Skeletal muscle satellite cell (primary cell): ENCODE measurements at regions not wholly inside any gene's neighbourhood (a gene's known extent, or its start where the extent isn't known, plus 50 kb on each side); places are given as distances from the start of the nearest gene placed in this dataset.

Source experiments
- H3K27me3 ChIP-seq: 2 replicates; pipeline ENCODE4 v1.7.0; 2013; ENCODE audit warnings: low read length; ENCODE audit not compliant: control insufficient read depth, insufficient read depth
- H3K36me3 ChIP-seq: 2 replicates; pipeline ENCODE4 v1.7.0; 2013; ENCODE audit warnings: mild to moderate bottlenecking, control low read depth, low read length; ENCODE audit not compliant: insufficient read depth
- H3K4me1 ChIP-seq: 2 replicates; pipeline ENCODE4 v1.7.0; 2013; ENCODE audit warnings: low read length; ENCODE audit not compliant: control insufficient read depth, insufficient read depth
- H3K4me2 ChIP-seq: 2 replicates; pipeline ENCODE4 v1.7.0; 2013; ENCODE audit warnings: mild to moderate bottlenecking, low read length
- H3K4me3 ChIP-seq: 2 replicates; pipeline ENCODE4 v1.7.0; 2013; ENCODE audit warnings: low read length
- H3K9ac ChIP-seq: 2 replicates; pipeline ENCODE4 v1.7.0; 2013; ENCODE audit warnings: mild to moderate bottlenecking, low read depth, low read length, moderate library complexity
- H3K9me3 ChIP-seq: replicated peaks from 2 replicates; pipeline ENCODE4 v1.7.0; 2013; ENCODE audit warnings: mild to moderate bottlenecking, control low read depth, low read length

GRCh38 chr10:78614267-78614666, 454.5 kb upstream of the ZMIZ1 start:
- no peak overlapping the region for H3K9ac ChIP-seq
- no peaks in the 10 kb centered on the region for H3K36me3 ChIP-seq
- no peak overlapping the region for H3K4me2 ChIP-seq
- no peaks in the 10 kb centered on the region for H3K9me3 ChIP-seq
- peaks cover 56% of the 10 kb centered on the region for H3K27me3 ChIP-seq
- H3K4me1 ChIP-seq, result no peaks in the 10 kb centered on the region
- no peak overlapping the region for H3K4me3 ChIP-seq

DNA sequence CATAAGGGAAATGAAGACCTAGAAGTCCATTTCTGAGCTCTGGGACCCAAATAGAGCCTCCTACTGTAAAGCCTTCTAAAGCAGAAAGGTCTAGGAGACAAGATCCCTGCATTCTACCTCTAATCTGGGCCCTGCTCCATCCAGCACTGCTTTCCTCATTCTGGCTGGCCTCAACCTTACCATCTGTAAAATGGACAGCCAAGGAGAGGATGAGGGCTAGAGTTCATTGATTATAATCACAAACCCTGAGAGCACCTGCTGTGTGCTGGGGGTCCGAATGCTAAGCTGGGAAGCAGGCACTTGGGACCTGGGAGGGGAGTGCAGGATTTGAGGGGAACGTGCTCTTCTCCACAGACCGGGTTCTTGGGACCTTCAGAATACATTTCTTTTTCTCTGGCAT, 454.0 kb upstream of the ZMIZ1 start:
- Histone ChIP-seq H3K4me3 (no peak overlapping the region), H3K4me2 (no peak overlapping the region), H3K4me1 (no peaks in the 10 kb centered on the region), H3K9me3 (no peaks in the 10 kb centered on the region), H3K36me3 (no peaks in the 10 kb centered on the region), H3K9ac (no peak overlapping the region), H3K27me3 (peaks cover 61% of the 10 kb centered on the region)

DNA sequence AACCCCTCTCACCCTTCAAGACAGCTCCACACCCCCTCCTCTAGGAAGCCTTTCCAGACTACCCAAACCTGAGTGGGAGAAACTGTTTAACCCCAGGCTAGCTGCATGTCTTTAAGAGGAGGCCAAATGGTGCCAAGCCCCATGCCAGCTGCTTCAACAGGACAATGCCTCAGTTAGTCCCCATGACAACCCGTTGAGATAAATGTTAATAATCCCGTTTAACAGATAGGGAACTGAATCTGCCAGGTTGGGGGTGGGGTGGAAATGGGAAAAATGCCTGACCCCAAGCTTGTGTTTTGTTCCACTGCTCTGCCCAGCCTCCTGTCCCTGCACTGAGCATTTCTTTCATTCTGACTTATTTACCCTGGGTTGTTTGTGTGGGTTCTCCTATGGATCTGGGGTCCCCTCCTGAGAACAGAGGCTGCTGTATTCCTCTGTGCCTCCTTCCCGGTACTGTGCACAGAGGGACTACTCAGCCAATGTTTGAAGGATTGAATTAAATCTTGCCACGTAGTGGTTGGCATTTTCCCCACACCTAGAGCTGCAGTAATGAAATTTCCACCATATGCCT, 452.6 kb upstream of the ZMIZ1 start:
- no peak overlapping the region for H3K9ac ChIP-seq
- no peaks in the 10 kb centered on the region for H3K9me3 ChIP-seq
- no peaks in the 10 kb centered on the region for H3K36me3 ChIP-seq
- H3K27me3 ChIP-seq, result peaks cover 65% of the 10 kb centered on the region
- H3K4me3 ChIP-seq, result no peak overlapping the region
- H3K4me1 ChIP-seq, result no peaks in the 10 kb centered on the region
- H3K4me2 ChIP-seq, result no peak overlapping the region

- no peak overlapping the region for H3K9ac ChIP-seq
- H3K4me2 ChIP-seq, result no peak overlapping the region
- peaks cover 72% of the 10 kb centered on the region for H3K27me3 ChIP-seq
- no peaks in the 10 kb centered on the region for H3K4me1 ChIP-seq
- no peak overlapping the region for H3K4me3 ChIP-seq
- H3K36me3 ChIP-seq, result no peaks in the 10 kb centered on the region
- no peaks in the 10 kb centered on the region for H3K9me3 ChIP-seq
Observed at GRCh38 chr10:78617115-78617514, 451.7 kb upstream of the ZMIZ1 start.

DNA sequence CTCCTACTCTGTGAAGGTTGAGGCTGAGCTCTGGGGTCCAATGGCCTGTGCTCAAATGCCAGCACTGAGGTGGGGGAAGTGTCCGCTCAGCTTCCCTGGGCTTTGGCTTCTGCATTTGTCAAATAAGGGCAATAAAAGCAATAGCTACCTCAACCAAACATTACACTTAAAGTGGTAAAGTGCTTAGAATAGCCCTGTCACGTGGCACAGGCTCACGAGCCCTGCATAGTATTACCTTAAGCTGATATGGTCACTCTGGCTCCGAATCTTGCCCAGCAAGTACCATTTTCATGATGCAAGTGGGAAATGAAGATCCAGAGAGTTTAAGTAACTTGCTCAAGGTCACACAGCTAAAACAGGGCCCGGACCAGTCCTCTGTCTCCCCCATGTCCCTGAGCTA, 451.1 kb upstream of the ZMIZ1 start:
- H3K9me3 ChIP-seq, result no peaks in the 10 kb centered on the region
- H3K4me2 ChIP-seq, result no peak overlapping the region
- H3K4me1 ChIP-seq, result no peaks in the 10 kb centered on the region
- no peak overlapping the region for H3K4me3 ChIP-seq
- H3K9ac ChIP-seq, result no peak overlapping the region
- peaks cover 72% of the 10 kb centered on the region for H3K27me3 ChIP-seq
- no peaks in the 10 kb centered on the region for H3K36me3 ChIP-seq

- Histone ChIP-seq H3K4me2 (no peak overlapping the region), H3K9ac (no peak overlapping the region), H3K36me3 (no peaks in the 10 kb centered on the region), H3K27me3 (peaks cover 72% of the 10 kb centered on the region), H3K4me1 (no peaks in the 10 kb centered on the region), H3K4me3 (no peak overlapping the region), H3K9me3 (no peaks in the 10 kb centered on the region)
Observed at GRCh38 chr10:78618050-78618449, 450.7 kb upstream of the ZMIZ1 start.

- Histone ChIP-seq H3K9me3 (no peaks in the 10 kb centered on the region), H3K4me3 (no peak overlapping the region), H3K36me3 (no peaks in the 10 kb centered on the region), H3K27me3 (peaks cover 66% of the 10 kb centered on the region), H3K4me2 (no peak overlapping the region), H3K4me1 (no peaks in the 10 kb centered on the region), H3K9ac (no peak overlapping the region)
Observed at GRCh38 chr10:78619115-78619851, 449.5 kb upstream of the ZMIZ1 start.

- H3K36me3 ChIP-seq, result no peaks in the 10 kb centered on the region
- H3K27me3 ChIP-seq, result peaks cover 66% of the 10 kb centered on the region
- no peaks in the 10 kb centered on the region for H3K4me1 ChIP-seq
Observed at GRCh38 chr10:78619896-78620295, 448.9 kb upstream of the ZMIZ1 start.

GRCh38 chr10:78620985-78621799, 447.6 kb upstream of the ZMIZ1 start:
- H3K9ac ChIP-seq, result no peak overlapping the region
- H3K4me1 ChIP-seq, result no peaks in the 10 kb centered on the region
- no peak overlapping the region for H3K4me2 ChIP-seq
- H3K9me3 ChIP-seq, result no peaks in the 10 kb centered on the region
- no peak overlapping the region for H3K4me3 ChIP-seq
- peaks cover 62% of the 10 kb centered on the region for H3K27me3 ChIP-seq
- no peaks in the 10 kb centered on the region for H3K36me3 ChIP-seq

More at GRCh38 chr10:78619896-78620295, 448.9 kb upstream of the ZMIZ1 start:
- no peak overlapping the region for H3K4me2 ChIP-seq
- H3K4me3 ChIP-seq, result no peak overlapping the region
- no peaks in the 10 kb centered on the region for H3K9me3 ChIP-seq
- no peak overlapping the region for H3K9ac ChIP-seq

DNA sequence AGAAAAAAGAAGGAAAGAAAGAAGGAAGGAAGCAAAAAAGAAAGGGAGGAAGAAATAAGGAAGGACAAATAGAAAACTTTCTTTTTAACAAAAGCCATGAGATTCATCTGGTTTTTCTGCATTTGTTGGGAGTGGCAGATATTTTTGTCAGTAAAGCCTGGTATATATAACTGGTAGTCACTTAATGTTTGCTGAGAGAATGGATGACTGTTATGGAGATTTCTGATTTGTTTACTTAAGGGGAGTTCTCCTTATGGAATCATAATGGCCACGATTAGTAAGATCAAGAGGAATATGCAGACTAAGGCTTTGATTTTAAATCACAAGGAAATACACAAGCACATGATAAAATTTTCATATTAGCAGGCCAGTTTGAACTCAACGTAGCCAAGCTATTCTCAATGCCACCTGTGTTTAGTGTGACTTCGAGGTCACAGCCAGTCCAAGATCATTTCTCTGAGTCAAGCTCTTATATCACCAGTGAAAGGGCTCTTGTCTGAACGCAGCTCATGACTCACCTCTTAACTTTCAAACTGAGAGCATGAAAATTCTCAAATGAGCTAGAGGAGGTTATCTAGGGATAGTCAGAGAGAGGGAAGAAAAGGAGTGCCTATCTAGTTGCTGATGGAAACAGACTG, 445.1 kb upstream of the ZMIZ1 start:
- no peak overlapping the region for H3K4me2 ChIP-seq
- H3K4me1 ChIP-seq, result no peaks in the 10 kb centered on the region
- H3K4me3 ChIP-seq, result no peak overlapping the region
- no peaks in the 10 kb centered on the region for H3K9me3 ChIP-seq
- H3K36me3 ChIP-seq, result no peaks in the 10 kb centered on the region
- H3K27me3 ChIP-seq, result peaks cover 62% of the 10 kb centered on the region
- no peak overlapping the region for H3K9ac ChIP-seq

DNA sequence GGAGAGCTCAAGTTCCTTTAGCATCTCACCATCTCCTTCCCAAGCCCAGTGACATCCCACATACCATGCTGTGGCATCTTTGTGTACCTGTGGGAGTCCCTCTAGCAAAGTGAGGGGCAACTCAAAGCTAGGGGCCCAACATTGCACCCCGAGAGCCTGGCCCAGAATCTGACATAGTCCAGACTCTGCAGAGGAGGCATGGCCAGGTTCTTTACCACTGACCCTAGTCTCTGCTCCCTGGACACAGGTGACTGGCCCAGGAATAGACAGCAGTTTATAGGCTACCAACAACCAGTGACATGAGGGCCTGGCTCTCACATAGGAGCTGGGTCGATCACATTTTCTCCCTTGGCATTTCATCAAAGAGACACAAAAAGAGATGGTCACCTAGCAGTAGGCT, 444.0 kb upstream of the ZMIZ1 start:
- Histone ChIP-seq H3K9ac (no peak overlapping the region), H3K36me3 (no peaks in the 10 kb centered on the region), H3K27me3 (peaks cover 53% of the 10 kb centered on the region), H3K4me3 (no peak overlapping the region), H3K4me1 (no peaks in the 10 kb centered on the region), H3K9me3 (no peaks in the 10 kb centered on the region), H3K4me2 (no peak overlapping the region)
